DND-41 (cell line): ENCODE measurements at regions not wholly inside any gene's neighbourhood (a gene's known extent, or its start where the extent isn't known, plus 50 kb on each side); places are given as distances from the start of the nearest gene placed in this dataset.

ENCODE experiments used
- ATAC-seq: fragments of 200-7000 bp; cut with Tn5 transposase; 3 replicates; pipeline ENCODE4 v1.9.1; 2021; ENCODE audit warnings: low read depth; ENCODE audit not compliant: insufficient read depth
- DNase-seq: peaks from one replicate; pipeline ENCODE4 v3.0.0-alpha.2; 2020
- H2AFZ ChIP-seq: 2 replicates; pipeline ENCODE4 v1.6.0; 2012; ENCODE audit warnings: low read depth, low read length
- H3K27ac ChIP-seq: 2 replicates; pipeline ENCODE4 v1.5.1; 2012; ENCODE audit warnings: low read length, inconsistent platforms
- H3K27me3 ChIP-seq: fragments of 200-600 bp; sonication (generic); 2 replicates; pipeline ENCODE4 v1.6.0; 2012; ENCODE audit warnings: low read length, mild to moderate bottlenecking, inconsistent platforms; ENCODE audit not compliant: insufficient read depth, poor library complexity
- H3K36me3 ChIP-seq: 2 replicates; pipeline ENCODE4 v1.5.1; 2012; ENCODE audit warnings: low read length, inconsistent platforms; ENCODE audit not compliant: insufficient read depth
- H3K4me1 ChIP-seq: 2 replicates; pipeline ENCODE4 v1.5.1; 2012; ENCODE audit warnings: mild to moderate bottlenecking, low read length; ENCODE audit not compliant: insufficient read depth
- H3K4me2 ChIP-seq: 2 replicates; pipeline ENCODE4 v1.6.0; 2012; ENCODE audit warnings: mild to moderate bottlenecking, moderate library complexity, low read length, inconsistent platforms; ENCODE audit not compliant: insufficient read depth
- H3K4me3 ChIP-seq, 2 experiments: fragments of 200-600 bp in 1 of 2; shearing (Covaris generic) in 1 of 2; 2 replicates each; pipeline ENCODE4 v1.5.1; 2012 to 2016; ENCODE audit warnings: inconsistent platforms in 2 of 2, low read length in 2 of 2, mild to moderate bottlenecking in 2 of 2, low read depth in 1 of 2, moderate library complexity in 1 of 2
- H3K79me2 ChIP-seq: 2 replicates; pipeline ENCODE4 v1.6.0; 2012; ENCODE audit warnings: low read length, inconsistent platforms; ENCODE audit not compliant: insufficient read depth
- H3K9ac ChIP-seq: 2 replicates; pipeline ENCODE4 v1.6.0; 2012; ENCODE audit warnings: low read depth, mild to moderate bottlenecking, inconsistent platforms, low read length, moderate library complexity
- H3K9me3 ChIP-seq: 2 replicates; pipeline ENCODE4 v1.5.1; 2012; ENCODE audit warnings: low read length, moderate library complexity, mild to moderate bottlenecking, inconsistent platforms; ENCODE audit not compliant: insufficient read depth, severe bottlenecking
- H4K20me1 ChIP-seq: 2 replicates; pipeline ENCODE4 v1.6.0; 2012; ENCODE audit warnings: low read length; ENCODE audit not compliant: insufficient read depth
- EZH2 ChIP-seq: IDR thresholded peaks from 3 replicates; pipeline ENCODE4 v1.6.1; 2012; ENCODE audit warnings: borderline replicate concordance, low read depth, mild to moderate bottlenecking, moderate library complexity, low read length, inconsistent platforms; ENCODE audit not compliant: severe bottlenecking
- TF ChIP-seq, protein P1 (sequence below): IDR thresholded peaks from 2 replicates; pipeline ENCODE4 v1.5.1; 2012; ENCODE audit warnings: borderline replicate concordance, low read length, moderate library complexity, mild to moderate bottlenecking; ENCODE audit not compliant: poor library complexity, severe bottlenecking; ENCODE audit errors: extremely low read depth

DNA sequence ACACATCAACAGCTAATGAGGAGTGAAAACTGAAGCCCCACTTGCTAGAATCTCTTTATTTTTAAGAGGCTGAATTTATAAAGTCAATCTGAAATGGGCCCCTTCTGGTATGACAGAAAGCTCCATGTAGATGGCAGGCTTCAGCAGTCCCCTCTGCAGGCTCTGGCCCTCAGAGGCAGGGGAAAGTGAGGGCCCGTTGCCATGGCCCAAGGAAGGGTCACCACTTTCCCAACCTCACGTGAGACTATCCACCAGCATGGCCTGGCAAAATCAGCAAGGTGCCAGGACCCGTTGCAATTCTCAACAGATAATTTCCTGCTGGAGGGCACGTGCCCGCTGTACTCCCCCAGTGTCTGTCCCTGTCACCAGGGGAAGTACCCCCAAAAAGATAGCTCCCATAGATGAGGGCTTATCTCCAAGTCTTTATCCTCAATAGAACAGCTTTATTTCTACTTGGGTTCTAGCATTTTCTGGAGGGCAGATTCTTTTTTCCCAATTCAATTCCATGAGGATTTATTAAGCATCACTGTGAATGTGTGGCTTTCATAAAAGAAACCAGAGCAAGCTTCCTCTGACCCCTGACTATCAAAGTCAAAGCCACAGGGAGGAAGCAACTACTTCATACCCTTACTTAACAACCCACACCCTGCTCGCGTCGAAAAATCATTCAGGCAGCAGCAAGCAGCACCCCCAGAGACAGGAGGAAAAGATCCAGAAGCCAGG is 85.4 kb upstream of the FSTL4 start:
- Histone ChIP-seq H3K9ac (no peak overlapping the region), H3K4me3 (no peak overlapping the region), H3K27me3 (no peaks in the 10 kb centered on the region), H2AFZ (no peak overlapping the region), H3K27ac (no peak overlapping the region), H3K4me1 (peaks cover 15% of the 10 kb centered on the region), H4K20me1 (no peaks in the 10 kb centered on the region; the same call in 1 of the 2 replicates), H3K9me3 (no peaks in the 10 kb centered on the region), H3K4me2 (no peak overlapping the region), H3K79me2 (no peaks in the 10 kb centered on the region), H3K36me3 (no peaks in the 10 kb centered on the region)
- TF ChIP-seq, protein P1, sequence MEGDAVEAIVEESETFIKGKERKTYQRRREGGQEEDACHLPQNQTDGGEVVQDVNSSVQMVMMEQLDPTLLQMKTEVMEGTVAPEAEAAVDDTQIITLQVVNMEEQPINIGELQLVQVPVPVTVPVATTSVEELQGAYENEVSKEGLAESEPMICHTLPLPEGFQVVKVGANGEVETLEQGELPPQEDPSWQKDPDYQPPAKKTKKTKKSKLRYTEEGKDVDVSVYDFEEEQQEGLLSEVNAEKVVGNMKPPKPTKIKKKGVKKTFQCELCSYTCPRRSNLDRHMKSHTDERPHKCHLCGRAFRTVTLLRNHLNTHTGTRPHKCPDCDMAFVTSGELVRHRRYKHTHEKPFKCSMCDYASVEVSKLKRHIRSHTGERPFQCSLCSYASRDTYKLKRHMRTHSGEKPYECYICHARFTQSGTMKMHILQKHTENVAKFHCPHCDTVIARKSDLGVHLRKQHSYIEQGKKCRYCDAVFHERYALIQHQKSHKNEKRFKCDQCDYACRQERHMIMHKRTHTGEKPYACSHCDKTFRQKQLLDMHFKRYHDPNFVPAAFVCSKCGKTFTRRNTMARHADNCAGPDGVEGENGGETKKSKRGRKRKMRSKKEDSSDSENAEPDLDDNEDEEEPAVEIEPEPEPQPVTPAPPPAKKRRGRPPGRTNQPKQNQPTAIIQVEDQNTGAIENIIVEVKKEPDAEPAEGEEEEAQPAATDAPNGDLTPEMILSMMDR: no peak
- no peak for TF ChIP-seq EZH2
- ATAC-seq (no peak), DNase-seq (no peak)

GRCh38 chr5:133696782-133697507 is 84.6 kb upstream of the FSTL4 start:
- Histone ChIP-seq H3K27ac (no peak overlapping the region), H2AFZ (no peak overlapping the region), H3K9me3 (no peaks in the 10 kb centered on the region), H3K4me2 (no peak overlapping the region), H3K27me3 (peaks cover 2% of the 10 kb centered on the region), H3K36me3 (no peaks in the 10 kb centered on the region), H3K4me1 (peaks cover 15% of the 10 kb centered on the region), H3K9ac (no peak overlapping the region), H3K79me2 (no peaks in the 10 kb centered on the region), H3K4me3 (no peak overlapping the region), H4K20me1 (no peaks in the 10 kb centered on the region; the same call in 1 of the 2 replicates)
- ATAC-seq: no peak
- no peak for DNase-seq
- TF ChIP-seq, protein P1: no peak
- TF ChIP-seq EZH2: no peak

GRCh38 chr5:133696006-133696584 is 83.8 kb upstream of the FSTL4 start:
- no peak overlapping the region for H2AFZ ChIP-seq
- no peak for TF ChIP-seq EZH2
- TF ChIP-seq, protein P1: no peak
- no peaks in the 10 kb centered on the region; the same call in 1 of the 2 replicates for H4K20me1 ChIP-seq
- no peaks in the 10 kb centered on the region for H3K79me2 ChIP-seq
- no peak overlapping the region for H3K4me2 ChIP-seq
- H3K27ac ChIP-seq: no peak overlapping the region
- no peaks in the 10 kb centered on the region for H3K9me3 ChIP-seq
- no peak overlapping the region for H3K4me3 ChIP-seq
- ATAC-seq (no peak), DNase-seq (no peak)
- no peak overlapping the region for H3K9ac ChIP-seq
- peaks cover 15% of the 10 kb centered on the region for H3K4me1 ChIP-seq
- no peaks in the 10 kb centered on the region for H3K36me3 ChIP-seq
- H3K27me3 ChIP-seq: peaks cover 9% of the 10 kb centered on the region
